Middle frontal gyrus (tissue), 1 donor: ENCODE measurements at regions not wholly inside any gene's neighbourhood (a gene's known extent, or its start where the extent isn't known, plus 50 kb on each side); places are given as distances from the start of the nearest gene placed in this dataset.
"Not testable (repeated sequence)": the region's sequence is repeated elsewhere in the genome, so short reads cannot be mapped to it uniquely, and the experiment has no call there.

ENCODE experiments used
- DNase-seq: peaks from one replicate; pipeline ENCODE4 v3.0.0-alpha.2; 2015; ENCODE audit warnings: low spot score; ENCODE audit errors: extremely low spot score

DNA sequence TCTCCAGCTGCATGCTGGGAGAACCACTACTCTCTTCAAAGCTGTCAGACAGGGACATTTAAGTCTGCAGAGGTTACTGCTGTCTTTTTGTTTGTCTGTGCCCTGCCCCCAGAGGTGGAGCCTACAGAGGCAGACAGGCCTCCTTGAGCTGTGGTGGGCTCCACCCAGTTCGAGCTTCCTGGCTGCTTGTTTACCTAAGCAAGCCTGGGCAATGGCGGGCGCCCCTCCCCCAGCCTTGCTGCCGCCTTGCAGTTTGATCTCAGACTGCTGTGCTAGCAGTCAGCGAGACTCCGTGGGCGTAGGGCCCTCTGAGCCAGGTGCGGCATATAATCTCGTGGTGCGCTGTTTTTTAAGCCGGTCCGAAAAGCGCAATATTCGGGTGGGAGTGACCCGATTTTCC is 215.0 kb downstream of the STIM2 start:
- not testable (repeated sequence) for DNase-seq

DNA sequence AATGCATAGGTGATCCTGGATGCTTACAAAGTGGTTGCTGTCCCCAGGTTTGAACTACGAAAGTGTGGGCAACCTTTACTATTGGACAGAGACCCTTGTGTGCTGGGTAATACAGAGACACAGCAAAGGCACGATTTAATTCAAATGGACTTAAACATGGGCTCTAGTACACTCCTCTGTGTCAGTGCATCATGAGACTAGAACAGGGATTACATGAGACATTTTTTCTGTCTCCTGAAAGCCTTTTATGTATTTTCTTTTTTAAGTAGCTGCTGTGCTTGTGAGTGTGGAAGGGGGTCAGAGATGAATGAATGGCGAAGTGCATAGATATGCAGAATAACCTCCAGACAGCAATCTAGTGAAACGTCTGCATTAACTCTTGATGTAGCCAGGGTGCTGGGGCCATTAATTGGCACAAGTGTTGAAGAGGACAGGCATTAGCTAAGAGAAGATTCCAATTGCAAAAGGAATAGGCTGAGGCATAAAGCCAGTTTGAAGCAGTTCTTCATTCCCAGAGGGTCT is 218.4 kb downstream of the STIM2 start:
- DNase-seq, result no peak

DNA sequence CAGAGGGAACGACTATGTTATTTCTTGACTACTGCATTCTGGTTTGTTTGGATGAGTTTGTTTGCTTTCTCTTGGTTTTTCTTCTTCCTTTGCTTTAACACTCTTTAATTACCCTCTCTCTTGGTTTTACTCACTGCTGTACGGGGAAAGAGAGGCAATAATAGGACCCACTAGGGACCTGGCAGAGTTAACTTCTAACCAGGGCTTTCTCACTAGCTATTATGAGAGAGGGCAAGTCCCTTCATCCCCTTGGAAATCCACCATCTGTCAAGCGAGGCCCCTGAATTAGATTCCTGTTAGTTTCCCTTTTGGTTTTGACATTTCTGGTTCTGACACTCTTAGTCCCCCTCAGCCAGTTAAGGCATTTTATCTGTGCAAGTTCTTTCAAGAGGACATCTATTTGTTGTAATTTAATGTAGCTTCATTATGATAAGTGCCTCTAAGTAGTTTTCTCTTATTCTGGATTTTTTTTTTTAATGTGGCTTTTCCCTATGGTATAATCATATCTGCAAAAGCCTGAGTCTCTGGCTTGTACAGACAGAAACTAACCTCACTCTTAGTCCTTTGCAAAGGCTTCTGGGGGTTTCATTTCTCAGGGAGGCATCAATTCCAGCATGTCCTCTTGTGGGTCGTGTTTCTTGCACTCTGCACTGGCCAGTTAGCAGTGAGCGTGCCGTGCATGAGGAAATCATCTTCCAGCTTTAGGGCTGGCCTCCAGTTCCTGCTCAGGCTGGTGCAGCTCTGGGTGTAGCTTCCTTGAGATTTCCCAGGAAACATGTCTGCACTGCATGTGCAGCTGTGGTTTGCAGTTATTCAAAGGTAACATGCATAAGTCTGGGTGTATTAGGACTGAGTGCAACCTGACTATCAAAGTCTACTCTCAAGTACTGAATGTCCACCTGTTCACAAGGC is 221.3 kb downstream of the STIM2 start:
- no peak for DNase-seq

DNA sequence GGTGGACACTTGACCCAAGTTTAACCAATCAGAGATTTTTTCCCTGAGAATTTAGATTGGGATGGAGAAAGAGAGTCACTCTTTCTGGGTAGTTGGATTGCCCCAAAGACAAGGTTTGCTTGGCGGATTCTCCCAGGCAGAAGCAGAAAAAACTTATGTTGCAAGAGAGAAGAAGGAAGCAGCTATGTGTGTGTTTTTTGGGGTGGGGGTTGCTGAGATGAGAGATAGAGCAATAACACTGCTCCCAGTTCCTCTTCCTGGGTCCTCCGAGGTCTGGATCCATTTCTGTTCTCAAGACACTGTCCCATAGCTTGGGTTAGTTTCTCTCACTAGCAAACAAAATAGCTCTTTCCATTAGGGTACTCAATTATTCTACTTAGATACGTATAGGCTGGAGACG is 222.1 kb downstream of the STIM2 start:
- DNase-seq, result no peak

DNA sequence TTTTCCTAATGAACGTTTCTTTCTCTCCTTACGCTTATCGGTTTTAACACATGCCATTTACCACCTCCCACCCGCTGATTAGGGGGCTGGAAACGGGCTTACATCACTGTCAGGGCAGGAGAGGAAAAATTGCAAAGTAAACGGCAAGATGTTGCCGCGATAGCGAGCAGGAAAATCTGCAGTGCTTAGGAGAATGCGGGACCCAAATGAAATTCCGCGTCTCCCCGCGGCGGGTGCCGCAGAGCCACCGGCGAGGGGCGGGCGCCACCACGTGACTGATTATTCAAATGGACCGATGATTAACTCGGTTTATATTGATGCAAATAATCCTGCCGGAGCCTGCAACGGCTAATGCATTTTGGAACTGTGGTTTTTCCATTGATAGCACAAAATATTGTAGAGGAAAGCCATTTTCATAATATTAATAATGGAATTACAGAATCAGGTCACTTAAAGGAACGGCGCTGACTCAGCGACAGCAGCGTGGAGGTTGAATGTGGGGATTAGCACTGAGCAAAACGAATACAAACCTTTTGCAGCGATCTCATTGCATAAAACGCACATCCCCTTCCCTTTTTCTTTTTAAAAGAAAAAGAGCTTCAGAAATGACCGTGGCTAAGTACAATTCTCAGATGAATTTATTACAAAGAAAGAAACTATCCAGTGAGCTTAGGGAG is 224.2 kb downstream of the STIM2 start:
- no peak for DNase-seq

DNA sequence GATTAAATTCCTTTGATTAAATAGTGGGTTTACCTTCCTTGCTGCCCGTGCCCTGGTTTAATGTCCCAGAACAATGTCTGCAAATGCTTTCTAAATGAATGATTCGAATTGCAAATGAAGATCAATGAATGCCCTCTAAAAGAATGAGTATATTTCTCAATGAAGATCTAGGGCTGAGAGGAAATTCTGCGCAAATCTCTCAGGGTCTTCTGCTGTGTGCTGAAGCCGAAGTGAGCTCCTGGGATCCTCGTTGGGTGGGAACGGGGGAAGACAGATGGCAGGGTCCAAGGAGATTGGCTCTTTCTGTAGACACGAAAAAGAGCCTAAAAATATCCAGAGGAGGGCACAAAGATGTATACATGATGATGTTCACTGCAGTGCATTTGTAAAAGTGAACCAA is 224.8 kb downstream of the STIM2 start:
- no peak for DNase-seq

DNA sequence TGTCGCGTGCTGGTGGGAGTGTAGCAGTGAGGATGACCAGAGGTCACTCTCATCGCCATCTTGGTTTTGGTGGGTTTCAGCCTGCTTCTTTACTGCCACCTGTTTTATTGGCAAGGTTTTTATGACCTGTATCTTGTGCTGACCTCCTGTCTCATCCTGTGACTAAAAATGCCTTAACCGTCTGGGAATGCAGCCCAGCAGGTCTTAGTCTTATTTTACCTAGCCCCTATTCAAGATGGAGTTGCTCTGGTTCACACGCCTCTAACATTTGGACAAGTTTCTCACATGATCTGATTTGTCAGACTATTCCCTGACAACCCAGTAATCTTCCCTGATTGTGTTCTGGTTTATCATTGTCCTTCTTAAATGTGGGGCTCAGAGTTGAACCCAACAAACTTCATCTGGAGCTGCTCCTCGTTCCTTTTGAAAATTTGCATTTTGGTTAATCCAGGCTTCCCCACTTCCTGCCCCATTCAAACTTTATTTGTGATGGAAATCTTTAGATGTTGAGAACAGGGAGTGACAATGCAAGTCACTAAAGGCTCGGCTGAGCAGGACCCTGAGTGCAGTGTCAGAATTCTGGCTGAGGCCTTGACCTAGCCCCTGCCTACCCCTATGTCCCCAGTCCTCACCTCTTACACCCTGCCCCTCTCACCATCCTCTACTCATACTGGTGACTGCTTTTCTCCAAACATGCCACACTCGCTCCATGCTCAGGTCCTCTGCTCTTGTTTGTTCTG is 226.8 kb downstream of the STIM2 start:
- no peak for DNase-seq

DNA sequence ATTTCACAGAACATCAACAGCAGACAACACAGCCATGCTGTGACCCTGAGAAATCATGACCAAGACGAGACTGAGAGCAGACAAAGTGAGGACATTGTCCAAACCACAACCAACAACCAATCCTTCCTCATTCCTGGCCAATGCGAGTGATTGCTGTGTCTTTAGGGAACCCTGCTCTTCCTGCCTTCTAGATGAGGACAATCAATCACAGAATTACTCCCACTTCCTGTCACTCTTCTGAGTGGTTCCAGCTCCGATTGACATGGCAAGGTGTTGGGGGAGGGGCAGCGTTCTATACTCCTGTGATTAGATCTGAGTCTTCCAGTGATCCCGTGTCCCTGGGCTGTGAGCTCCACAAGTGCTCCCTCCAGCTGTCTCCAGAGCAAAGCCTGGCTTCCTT is 227.8 kb downstream of the STIM2 start:
- no peak for DNase-seq

DNA sequence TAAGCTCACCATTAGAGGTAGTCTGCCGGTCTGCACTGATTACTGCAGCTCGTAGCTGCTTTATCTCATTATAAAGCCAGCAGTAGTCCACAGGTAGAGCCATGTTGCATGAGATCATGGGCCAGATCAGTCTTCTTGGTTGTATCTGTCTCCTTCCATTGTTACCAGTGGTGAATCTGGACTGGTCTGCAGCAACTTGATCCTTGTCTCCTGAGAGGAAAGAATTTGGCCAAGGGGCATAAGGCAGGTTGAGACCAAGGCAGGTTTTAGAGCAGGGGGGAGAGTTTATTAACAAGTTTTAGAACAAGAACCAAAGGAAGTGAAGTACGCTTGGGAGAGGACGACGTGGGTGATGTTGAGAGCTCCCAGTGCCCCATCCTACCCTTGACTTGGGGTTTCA is 228.5 kb downstream of the STIM2 start:
- no peak for DNase-seq

DNA sequence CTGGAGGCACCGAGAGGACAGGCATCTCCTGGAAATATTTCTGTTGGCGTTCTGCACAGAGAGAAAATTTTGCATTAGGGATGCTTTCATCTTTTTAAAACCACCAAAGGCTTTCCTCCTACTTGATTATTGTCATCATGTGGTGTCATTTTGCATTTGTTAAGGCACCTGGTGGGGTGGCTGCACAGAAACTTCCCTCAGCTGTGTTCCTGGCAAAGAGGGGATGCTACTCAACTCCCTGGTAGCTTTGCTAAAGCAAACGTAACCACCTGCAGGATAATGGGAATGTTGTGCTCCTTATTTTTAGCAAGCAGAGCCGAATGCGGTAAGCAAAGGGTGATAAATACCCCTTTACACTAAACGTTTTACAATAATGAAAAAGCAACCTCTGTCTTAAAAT is 229.8 kb downstream of the STIM2 start:
- no peak for DNase-seq

DNA sequence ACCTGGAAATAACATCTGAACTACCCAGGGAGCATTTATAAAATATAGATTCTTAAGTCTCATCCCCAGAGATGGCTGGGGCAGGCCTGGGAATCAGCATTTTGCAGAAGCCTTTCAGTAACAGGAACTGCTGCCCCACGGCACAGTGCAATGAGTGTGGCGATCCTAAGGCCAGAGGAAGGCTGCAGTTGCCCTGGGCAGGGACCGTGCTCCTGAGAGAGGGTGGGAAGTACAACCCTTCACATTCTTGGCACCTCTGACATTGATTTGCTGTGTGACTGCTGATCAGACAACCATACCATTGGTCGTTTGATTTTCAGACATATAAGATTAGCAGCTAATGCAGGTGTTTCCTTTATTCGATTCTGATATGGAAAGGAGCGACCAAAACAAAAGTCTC is 233.6 kb downstream of the STIM2 start:
- DNase-seq, result no peak

DNA sequence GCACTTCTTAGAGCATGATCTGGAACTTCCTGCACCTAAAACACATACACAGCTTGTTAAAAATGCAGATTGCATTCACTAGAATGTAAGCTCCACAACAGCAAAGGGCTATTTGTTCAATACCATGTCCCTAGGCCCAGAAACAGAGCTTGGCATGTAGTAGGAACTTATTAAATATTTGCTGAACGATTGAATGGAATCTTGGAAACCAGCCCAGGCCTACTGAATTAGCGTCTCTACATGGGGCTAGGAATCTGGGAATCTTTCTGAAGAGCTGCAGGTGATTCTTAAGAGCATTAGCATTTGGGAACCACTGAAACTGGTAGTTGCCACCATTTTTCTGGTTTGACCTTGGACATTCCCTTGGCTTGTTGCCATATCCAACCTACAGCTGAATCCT is 234.1 kb downstream of the STIM2 start:
- DNase-seq, result no peak

DNA sequence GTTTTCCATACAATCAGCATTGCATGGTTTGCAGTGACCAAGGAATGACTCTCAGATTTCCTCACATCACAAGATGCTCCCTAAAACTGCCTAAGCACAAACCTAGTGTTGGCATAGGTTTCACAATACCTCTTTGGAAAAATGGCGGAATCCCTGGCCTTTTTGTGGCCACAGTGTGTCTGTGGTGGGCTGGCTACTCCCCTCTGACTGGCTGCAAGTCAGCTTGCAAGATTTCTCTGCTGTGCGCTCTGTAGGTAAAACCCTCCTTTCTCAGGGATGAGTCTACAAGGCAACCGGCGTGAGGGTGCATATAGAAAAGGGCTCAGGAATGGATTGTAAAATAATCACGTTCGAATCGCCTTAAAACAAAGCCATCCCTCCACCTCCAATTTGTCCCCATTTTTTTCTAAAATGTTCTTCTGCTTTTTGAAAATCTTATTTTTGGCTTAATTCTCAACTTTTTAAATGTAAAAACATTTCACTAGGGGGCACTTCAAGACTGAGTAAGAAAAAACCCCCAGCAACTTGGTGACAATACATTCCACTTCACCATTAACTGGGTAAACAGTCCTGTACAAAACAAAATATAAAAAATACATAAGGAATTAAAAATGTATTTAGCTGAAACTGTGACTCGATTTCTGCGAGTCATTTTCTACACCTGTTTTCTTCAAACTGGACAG is 235.6 kb downstream of the STIM2 start:
- DNase-seq, result no peak

DNA sequence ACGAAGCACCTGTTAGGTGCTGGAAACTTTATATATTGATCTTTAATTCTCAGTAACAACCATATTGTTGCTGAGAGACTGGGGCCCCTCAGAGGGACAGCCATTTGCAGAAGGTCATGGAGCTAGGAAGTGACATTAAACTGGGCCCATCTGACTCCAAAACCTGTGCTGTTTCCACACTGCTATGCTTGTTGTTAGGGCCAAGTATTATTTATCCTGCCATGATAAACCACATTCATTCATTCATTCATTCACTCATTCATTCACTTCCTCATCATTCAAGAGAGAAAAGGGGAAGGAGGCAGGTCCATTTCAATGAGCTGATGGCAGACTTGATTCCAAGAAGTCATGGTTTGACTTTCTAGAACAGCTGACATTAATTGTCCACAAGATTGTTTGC is 237.4 kb downstream of the STIM2 start:
- DNase-seq, result no peak

DNA sequence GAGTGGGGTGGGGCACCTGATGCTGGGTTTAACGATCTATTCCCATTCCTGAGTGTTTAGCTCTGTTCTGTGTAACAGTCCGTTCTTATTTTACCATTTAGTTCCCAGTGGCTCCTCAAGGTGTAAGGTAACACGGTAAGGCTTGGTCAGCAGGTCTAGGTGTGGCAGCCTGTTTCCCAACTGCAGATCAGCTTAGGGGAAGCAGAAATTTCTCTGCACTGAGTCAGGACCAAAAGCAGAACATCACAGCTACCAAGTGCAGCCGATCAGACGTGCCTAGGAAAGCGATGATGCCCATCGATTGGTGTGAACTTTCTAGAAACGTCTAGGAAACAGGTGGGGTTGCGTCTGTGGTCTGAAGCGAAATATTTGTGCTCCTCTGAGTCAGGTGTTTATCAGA is 240.1 kb downstream of the STIM2 start:
- no peak for DNase-seq

DNA sequence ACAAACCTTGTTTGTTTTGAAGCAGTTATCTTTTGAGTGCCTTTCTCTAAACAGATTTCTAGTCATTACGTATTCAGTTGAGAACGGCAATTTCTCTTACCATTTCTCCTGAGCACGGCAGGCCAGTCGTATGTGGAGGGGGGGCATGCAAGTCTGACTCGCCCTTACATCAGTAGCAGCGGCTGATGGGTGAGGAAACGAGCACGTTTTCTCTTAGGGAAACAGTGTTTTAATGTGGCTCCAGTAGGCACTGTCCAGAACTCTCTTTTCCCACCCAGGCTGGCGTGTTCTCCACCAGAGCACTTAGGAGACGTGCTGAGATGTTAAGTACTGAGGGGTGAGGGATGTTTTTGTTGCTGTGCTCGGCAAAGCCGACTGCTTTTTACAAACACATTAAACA is 240.5 kb downstream of the STIM2 start:
- DNase-seq, result no peak

DNA sequence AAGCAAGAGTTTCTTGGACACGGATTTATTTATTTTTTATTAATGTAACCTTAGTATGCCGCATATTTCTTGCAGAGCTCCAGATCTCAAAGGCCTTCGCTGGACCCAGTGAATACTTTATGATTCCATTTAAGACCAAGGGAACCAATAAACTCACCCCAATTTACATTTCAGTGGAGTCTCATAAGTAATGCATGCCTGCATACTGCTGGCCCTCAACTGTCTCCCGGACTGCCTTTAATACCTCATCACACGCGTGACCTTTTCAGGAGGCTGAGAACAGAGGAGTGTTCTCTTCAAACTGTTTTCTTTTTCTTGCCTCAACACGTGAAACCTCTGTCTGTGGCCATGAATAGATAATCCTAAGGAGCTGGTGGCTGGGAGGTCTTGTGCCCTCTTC is 240.9 kb downstream of the STIM2 start:
- no peak for DNase-seq

DNA sequence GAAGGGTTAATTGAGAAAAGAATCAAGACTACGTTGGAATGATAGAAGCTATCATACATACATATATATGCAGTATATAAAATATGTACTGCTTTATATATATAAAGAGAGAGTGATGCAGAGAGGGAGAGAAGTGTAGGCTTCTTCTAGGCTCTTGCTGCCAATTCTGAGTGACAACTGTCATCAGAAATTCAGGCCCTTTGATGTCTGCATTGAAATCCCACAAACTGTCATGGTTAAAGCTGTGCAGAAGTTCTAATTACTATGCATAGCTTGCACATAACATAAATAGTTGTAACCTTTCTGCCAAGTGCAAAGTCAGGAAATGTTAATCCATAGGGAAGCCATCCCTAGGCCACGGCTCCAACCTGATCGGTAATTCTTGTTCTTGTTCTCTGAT is 251.0 kb downstream of the STIM2 start:
- no peak for DNase-seq

DNA sequence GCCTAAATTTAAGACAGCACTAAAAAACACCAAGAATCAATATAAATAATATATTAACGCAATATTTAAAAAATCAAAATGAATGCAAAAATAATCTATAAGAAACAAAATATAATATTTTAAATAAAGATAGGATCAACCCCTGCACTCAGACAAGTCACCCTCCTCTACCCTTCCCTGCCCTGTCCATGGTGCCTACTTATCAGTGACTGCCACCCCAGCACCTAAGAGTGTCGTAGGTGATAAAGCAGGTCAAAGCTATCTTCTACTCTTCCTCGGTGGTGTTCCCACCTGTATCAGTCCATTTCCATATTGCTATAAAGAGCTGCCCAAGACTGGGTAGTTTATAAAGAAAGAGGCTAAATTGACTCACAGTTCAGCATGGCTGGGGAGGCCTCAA is 251.9 kb downstream of the STIM2 start:
- DNase-seq, result no peak

DNA sequence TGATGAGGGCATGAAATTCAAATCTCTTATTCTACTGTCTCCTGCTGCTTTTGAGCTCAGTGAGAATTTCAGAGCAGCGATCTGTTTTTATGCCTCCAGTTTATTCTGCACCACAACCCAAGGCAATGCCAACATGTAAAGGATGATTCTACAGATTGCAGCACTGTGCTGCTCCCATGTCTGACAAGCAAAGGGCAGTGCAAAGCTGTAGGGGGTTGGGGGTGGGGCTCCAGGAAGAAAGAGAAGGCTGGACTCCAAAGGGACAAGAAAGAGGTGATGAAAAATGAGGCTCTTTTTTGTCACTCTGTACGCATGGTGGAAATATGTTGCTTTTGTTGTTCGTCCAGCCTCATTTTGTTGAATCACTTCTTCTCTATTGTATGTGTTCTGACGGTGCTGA is 254.6 kb downstream of the STIM2 start:
- no peak for DNase-seq

DNA sequence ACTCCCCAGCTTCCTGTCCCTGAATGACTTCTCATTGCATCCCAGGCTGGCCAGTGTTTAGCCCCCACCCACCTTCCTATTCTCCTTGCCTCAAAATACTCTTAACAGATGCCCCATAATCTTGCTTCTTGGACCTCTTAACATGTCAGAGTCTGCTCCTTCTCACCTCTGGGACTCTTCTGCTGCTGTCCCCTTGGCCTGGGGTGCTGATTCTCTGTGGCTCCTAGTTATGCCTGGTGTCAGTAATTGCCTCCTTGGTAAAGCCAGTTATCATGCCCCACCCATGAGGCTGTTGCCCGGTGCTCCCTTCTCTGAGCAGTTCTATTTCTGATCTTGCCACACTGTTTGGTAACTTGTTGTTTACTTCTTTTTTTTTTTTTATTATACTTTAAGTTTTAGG is 256.8 kb downstream of the STIM2 start:
- DNase-seq, result no peak
